ENCODE measurements at regions not wholly inside any gene's neighbourhood (a gene's known extent, or its start where the extent isn't known, plus 50 kb on each side); places are given as distances from the start of the nearest gene placed in this dataset.

- TF ChIP-seq RAD21 (IDR thresholded peaks at IDR 0.05; ENCODE audit: low read depth): no peak
- TF ChIP-seq, protein P1, sequence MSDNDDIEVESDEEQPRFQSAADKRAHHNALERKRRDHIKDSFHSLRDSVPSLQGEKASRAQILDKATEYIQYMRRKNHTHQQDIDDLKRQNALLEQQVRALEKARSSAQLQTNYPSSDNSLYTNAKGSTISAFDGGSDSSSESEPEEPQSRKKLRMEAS (IDR thresholded peaks at IDR 0.05): no peak
- no peak for TF ChIP-seq TEAD4 (IDR thresholded peaks at IDR 0.05)
- TF ChIP-seq REST (IDR thresholded peaks at IDR 0.05; ENCODE audit: low read depth): no peak
- no peak for TF ChIP-seq FOXM1 (IDR thresholded peaks at IDR 0.05; ENCODE audit: borderline replicate concordance, low read depth)
- TF ChIP-seq CEBPB (IDR thresholded peaks at IDR 0.05): no peak
- no peak for TF ChIP-seq EP300 (IDR thresholded peaks at IDR 0.05; ENCODE audit: borderline replicate concordance)
- no peak for TF ChIP-seq EGR1 (IDR thresholded peaks at IDR 0.05)
- no peak for TF ChIP-seq ZBTB7A (IDR thresholded peaks at IDR 0.05; ENCODE audit: low read depth)
Measured at GRCh38 chr4:111676533-111676932, 468.7 kb upstream of the FAM241A start.

Data from Ishikawa (cell line).